Adrenal gland (tissue), 5 donors: ENCODE measurements at regions not wholly inside any gene's neighbourhood (a gene's known extent, or its start where the extent isn't known, plus 50 kb on each side); places are given as distances from the start of the nearest gene placed in this dataset.

Experiments
- CTCF ChIP-seq, 6 experiments: fragments of 450-650 bp in 4 of 6; fragments of 200-600 bp in 2 of 6; sonication (generic) in 1 of 6; IDR thresholded peaks; 1 replicate in 5 of 6; 2 replicates in 1 of 6; pipeline versions ENCODE4 v1.5.1 to v1.8.0; 2016 to 2021; ENCODE audit warnings: antibody characterized with exemption in 6 of 6, mild to moderate bottlenecking in 2 of 6, moderate library complexity in 1 of 6
- POLR2A ChIP-seq, 2 donors: fragments of 450-650 bp; IDR thresholded peaks; one replicate each; pipeline ENCODE4 v1.6.1; 2017; ENCODE audit warnings: antibody characterized with exemption in 2 of 2, mild to moderate bottlenecking in 2 of 2, moderate library complexity in 1 of 2
- donor health status: DM: no; HTN: no; CAD: no.

- TF ChIP-seq CTCF (IDR thresholded peaks at IDR 0.05) (no peak), POLR2A (IDR thresholded peaks at IDR 0.05) (no peak)
Observed at GRCh38 chr5:4833104-4833738, 306.9 kb upstream of the ADAMTS16 start.
